Caki2 (cell line): ENCODE measurements at regions not wholly inside any gene's neighbourhood (a gene's known extent, or its start where the extent isn't known, plus 50 kb on each side); places are given as distances from the start of the nearest gene placed in this dataset.
A peak's percentile ranks its signal among the peaks of the same experiment; 100 is the strongest.

Experiments
- DNase-seq: peaks from one replicate; pipeline ENCODE4 v3.0.0-alpha.2; 2015; ENCODE audit warnings: low read depth
- in situ Hi-C: cut with HindIII; loops from 2 replicates; pipeline ENCODE4 v1.10.0; 2016; ENCODE audit warnings: low sequenced_read_pairs, low pct_unique_long_range_greater_than_20kb, mixed read lengths

GRCh38 chr13:107456431-107456830 lies 758.9 kb downstream of the LIG4 start:
- in situ Hi-C loops, result no loop called here
- no peak for DNase-seq

- DNase-seq, result no peak
- in situ Hi-C loops, result no loop called here
Observed at GRCh38 chr13:107452833-107453232, 762.5 kb downstream of the LIG4 start.

GRCh38 chr13:107450931-107451330 lies 764.4 kb downstream of the LIG4 start:
- in situ Hi-C loops, result no loop called here
- peak; percentile 71 for DNase-seq

- in situ Hi-C loops, result no loop called here
- DNase-seq, result no peak
Observed at GRCh38 chr13:107450431-107450830, 764.9 kb downstream of the LIG4 start.

GRCh38 chr13:107447591-107447990 lies 767.7 kb downstream of the LIG4 start:
- peak; percentile 35 for DNase-seq
- in situ Hi-C loops, result no loop called here

GRCh38 chr13:107441279-107441678 lies 774.1 kb downstream of the LIG4 start:
- in situ Hi-C loops, result no loop called here
- peak; percentile 35 for DNase-seq

GRCh38 chr13:107438251-107438650 lies 777.1 kb downstream of the LIG4 start:
- in situ Hi-C loops, result no loop called here
- DNase-seq, result no peak

- DNase-seq, result no peak
- in situ Hi-C loops, result no loop called here
Observed at GRCh38 chr13:107434347-107434746, 781.0 kb downstream of the LIG4 start.

- DNase-seq, result no peak
- in situ Hi-C loops, result no loop called here
Observed at GRCh38 chr13:107427536-107427935, 787.8 kb downstream of the LIG4 start.

GRCh38 chr13:107422421-107422820 lies 792.9 kb downstream of the LIG4 start:
- DNase-seq, result no peak

GRCh38 chr13:107421951-107422350 lies 793.4 kb downstream of the LIG4 start:
- DNase-seq, result no peak
- in situ Hi-C loops, result no loop called here

More at GRCh38 chr13:107422421-107422820, 792.9 kb downstream of the LIG4 start:
- in situ Hi-C loops, result no loop called here

- in situ Hi-C loops, result no loop called here
- no peak for DNase-seq
Observed at GRCh38 chr13:107421028-107421427, 794.3 kb downstream of the LIG4 start.

GRCh38 chr13:107413005-107413404 lies 802.3 kb downstream of the LIG4 start:
- in situ Hi-C loops, result no loop called here
- DNase-seq, result no peak

- in situ Hi-C loops, result no loop called here
- DNase-seq, result no peak
Observed at GRCh38 chr13:107407074-107407473, 808.3 kb downstream of the LIG4 start.

GRCh38 chr13:107395927-107396662 lies 819.2 kb downstream of the LIG4 start:
- in situ Hi-C loops, result no loop called here
- DNase-seq, result no peak

GRCh38 chr13:107392205-107392604 lies 823.1 kb downstream of the LIG4 start:
- in situ Hi-C loops, result no loop called here
- DNase-seq, result no peak

GRCh38 chr13:107387525-107387924 lies 819.6 kb upstream of the ARGLU1 start:
- DNase-seq, result no peak
- in situ Hi-C loops, result no loop called here

GRCh38 chr13:107379407-107380155 lies 811.6 kb upstream of the ARGLU1 start:
- in situ Hi-C loops, result no loop called here
- no peak for DNase-seq

- in situ Hi-C loops, result no loop called here
- no peak for DNase-seq
Observed at GRCh38 chr13:107376341-107377125, 808.6 kb upstream of the ARGLU1 start.
